GM19468 (cell line): ENCODE measurements at regions not wholly inside any gene's neighbourhood (a gene's known extent, or its start where the extent isn't known, plus 50 kb on each side); places are given as distances from the start of the nearest gene placed in this dataset.
"Not testable (repeated sequence)": the region's sequence is repeated elsewhere in the genome, so short reads cannot be mapped to it uniquely, and the experiment has no call there.

Source experiments
- ATAC-seq: cut with Tn5 transposase; IDR thresholded peaks from one replicate; pipeline ENCODE4 v1.9.1; 2021; ENCODE audit warnings: mild to moderate bottlenecking, moderate library complexity, moderate number of reproducible peaks; ENCODE audit not compliant: unreplicated experiment; ENCODE audit errors: extremely low read depth

DNA sequence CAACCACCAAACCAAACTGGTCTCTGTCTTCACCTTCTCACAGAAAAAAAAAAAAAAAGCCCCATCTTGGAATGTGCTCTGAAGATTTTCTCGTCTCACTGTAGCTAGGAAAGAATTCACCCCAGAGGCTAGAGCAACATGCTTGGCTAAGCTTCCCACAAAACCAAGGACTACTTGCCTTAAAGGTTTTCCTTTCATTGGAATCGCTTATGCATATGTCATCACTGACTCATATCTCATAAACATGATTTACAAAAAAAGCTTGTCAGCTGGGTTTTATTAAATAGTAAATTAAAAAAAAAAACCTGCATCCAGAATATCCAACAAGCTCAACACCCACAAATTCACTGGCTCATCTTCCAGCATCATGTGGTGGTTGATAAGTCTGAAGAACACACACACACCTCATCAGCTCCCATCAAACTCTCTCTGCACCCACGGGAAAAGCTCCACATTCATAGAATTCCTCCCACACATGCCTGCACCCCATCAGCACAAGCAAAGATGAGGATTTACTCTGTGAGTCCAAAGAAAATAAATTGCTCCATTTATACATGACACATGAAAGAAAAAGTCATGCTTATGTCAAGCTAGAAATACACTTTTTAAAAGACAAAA is 182.0 kb upstream of the TRIB2 start:
- ATAC-seq = no peak

DNA sequence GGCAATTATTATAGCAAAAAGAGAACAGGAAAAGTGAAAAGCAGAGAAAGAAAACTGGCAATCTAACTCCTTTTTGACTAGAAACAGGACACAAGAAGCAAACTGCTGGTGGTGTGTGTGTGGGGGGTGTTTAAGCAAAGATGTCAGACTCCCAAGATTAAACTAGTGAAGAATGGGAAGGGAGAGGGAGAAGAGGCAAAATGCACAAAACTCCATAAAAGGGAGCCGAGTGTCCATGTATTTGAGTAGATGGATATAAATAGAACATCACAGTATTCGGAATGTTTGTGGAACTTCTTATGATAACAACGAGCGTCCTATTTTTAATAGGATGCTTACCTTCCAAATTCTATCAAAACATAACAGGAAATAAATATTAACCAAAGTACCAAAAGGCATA is 179.8 kb upstream of the TRIB2 start:
- ATAC-seq = no peak

- no peak for ATAC-seq
Measured at GRCh38 chr2:12538138-12538694, 178.5 kb upstream of the TRIB2 start.

DNA sequence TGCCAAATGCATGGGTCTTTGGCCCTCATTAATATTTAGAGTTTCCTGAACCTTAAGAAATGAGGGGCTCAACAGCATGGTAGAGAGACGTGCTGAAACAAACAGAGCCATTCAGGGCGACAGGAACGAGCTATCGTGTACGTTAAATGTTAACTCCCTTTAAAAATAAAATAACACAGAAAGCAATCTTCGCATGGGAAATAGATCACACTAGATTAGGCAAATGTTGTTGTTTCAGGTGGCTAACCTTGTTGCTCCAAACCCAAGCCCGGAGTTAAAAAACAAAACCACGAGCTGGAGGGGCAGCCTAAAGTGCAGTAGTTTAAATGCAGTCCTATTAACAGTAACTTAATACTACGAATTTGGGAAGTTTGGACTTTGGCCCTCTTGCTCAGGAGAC is 177.4 kb upstream of the TRIB2 start:
- no peak for ATAC-seq

- ATAC-seq = no peak
Measured at GRCh38 chr2:12539776-12540562, 176.8 kb upstream of the TRIB2 start.

GRCh38 chr2:12543076-12543977 is 173.4 kb upstream of the TRIB2 start:
- ATAC-seq = no peak

GRCh38 chr2:12543978-12544558 is 172.7 kb upstream of the TRIB2 start:
- ATAC-seq = no peak

- no peak for ATAC-seq
Measured at GRCh38 chr2:12547566-12548170, 169.1 kb upstream of the TRIB2 start.

GRCh38 chr2:12548906-12549305 is 167.8 kb upstream of the TRIB2 start:
- ATAC-seq = no peak

DNA sequence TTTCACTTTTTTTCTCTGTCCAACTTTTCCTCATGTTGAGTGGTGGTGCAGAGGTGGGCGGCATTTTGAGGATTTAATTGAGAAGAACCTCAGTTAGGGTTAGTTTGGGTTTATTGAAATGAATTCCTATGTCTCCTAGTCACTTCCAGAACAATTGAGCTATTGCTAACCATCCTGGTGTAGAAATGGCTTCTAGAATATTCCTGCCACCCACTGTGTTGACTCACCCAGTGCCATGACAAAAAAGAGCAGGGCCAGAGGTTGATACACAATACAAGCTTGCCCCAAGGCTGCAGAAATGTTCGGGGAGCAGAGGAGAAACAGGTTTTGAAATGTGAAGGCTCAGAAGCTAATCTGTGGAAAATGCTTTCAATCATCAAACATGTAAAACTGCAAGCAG is 167.1 kb upstream of the TRIB2 start:
- no peak for ATAC-seq

DNA sequence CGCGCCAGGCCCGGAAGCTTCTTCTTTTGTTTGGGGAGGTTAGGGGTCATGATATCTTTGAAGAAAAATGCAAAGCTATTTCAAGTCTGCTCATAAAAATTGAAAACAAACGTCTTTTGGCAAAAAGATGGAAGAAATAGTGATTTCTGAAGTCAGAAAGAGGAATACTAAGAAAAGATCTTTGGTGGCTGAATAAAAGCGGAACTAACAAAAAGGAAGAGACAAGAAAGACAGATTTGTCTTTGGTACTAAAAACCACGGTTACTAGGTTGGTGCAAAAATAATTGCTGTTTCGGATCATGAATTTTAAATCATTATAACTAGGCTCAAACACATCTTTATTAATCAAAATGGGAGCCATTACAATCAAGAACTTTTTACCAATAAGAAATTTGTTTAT is 164.6 kb upstream of the TRIB2 start:
- ATAC-seq = no peak

DNA sequence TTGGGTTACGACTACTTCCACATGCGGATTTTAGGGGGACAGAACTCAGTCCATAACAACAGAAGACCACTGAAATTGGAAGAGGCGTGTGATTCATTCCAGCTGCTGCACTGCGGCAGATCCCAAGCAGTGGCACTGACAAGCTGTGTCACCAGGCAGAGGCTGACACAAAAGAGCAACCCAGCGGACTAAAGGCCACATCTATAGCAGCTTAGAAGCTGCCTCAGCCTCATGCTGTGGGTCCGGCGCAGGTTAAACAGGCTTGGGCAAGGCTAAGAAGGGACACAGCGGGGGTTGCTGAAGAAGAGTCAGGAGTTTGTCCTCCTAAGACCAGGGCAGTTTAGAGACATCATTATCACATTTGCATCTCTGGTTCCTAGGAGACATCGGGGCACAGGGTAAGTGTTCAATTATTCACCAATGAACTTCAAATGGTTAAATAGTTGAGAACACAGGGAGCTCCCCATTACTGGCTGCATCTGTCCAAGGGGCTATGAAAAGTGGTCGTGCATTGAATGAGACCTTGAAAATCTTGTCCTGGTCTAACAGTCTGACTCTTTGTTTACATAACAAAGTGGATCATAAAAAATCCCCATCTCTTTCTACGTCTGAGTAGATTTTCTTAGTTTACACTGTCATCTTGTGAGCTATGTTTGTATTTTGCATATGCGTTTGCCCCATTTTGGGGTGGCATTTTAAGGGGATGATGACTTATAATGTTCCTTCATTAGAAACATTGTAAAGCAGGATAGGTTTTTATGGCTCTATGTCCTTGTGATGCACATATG is 162.3 kb upstream of the TRIB2 start:
- no peak for ATAC-seq

- ATAC-seq = no peak
Measured at GRCh38 chr2:12555012-12555645, 161.6 kb upstream of the TRIB2 start.

DNA sequence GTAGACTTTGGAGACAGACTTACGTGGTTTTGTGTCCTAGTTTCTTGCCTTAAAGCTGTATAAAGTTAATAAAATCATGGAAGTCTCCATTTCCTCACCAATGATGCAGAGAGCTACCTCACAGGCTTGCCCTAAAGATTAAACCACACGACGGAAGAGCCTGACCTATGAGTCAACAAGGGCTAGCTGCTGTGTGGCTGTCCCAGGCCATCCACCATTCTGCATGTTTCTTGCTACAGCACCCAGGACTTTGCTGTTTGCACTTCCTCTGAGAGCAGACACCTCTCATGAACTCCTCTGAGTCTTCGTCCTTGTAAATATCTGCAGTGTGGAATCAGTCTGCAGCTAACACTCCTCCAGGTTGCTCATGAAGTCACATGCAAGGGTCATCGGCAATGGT is 160.0 kb upstream of the TRIB2 start:
- ATAC-seq = no peak

GRCh38 chr2:12557688-12558087 is 159.0 kb upstream of the TRIB2 start:
- no peak for ATAC-seq

- no peak for ATAC-seq
Measured at GRCh38 chr2:12558519-12558918, 158.2 kb upstream of the TRIB2 start.

- ATAC-seq = no peak
Measured at GRCh38 chr2:12560618-12561017, 156.1 kb upstream of the TRIB2 start.

DNA sequence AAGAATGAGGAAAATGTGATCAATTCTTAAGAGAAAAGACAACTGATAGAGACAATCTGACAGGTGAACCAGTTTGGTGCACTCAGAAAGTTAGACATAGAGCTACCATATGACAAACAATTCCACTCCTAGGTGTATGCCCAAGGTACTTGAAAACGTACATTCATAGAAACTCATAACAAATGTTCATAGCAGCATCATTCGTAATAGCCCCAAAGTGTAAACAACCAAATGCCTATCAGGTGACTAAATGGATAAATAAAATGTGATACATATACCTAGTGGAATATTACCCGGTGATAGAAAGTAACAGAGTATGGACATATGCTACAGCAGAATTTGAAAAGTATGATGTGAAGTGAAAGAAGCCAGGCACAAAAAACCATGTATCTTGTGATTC is 149.3 kb upstream of the TRIB2 start:
- no peak for ATAC-seq

- ATAC-seq = not testable (repeated sequence)
Measured at GRCh38 chr2:12569510-12569909, 147.2 kb upstream of the TRIB2 start.
